MM.1S (cell line): ENCODE measurements at regions not wholly inside any gene's neighbourhood (a gene's known extent, or its start where the extent isn't known, plus 50 kb on each side); places are given as distances from the start of the nearest gene placed in this dataset.

Experiments used
- DNase-seq: peaks from one replicate; pipeline ENCODE4 v3.0.0-alpha.2; 2015
- H2AFZ ChIP-seq: fragments of 300-600 bp; sonication (generic); 2 replicates; pipeline ENCODE4 v1.6.0; 2016; ENCODE audit warnings: antibody characterized with exemption, low read length
- H3F3A ChIP-seq: fragments of 300-600 bp; sonication (generic); 2 replicates; pipeline ENCODE4 v1.6.1; 2016; ENCODE audit warnings: mild to moderate bottlenecking, antibody characterized with exemption, low read length, moderate library complexity, mixed read lengths; ENCODE audit not compliant: insufficient read depth
- H3K27ac ChIP-seq: fragments of 300-600 bp; sonication (generic); 2 replicates; pipeline ENCODE4 v1.5.1; 2016; ENCODE audit warnings: mild to moderate bottlenecking, low read length
- H3K27me3 ChIP-seq: fragments of 300-600 bp; sonication (generic); replicated peaks from 2 replicates; pipeline ENCODE4 v1.6.0; 2016; ENCODE audit warnings: low read length; ENCODE audit not compliant: insufficient read depth
- H3K36me3 ChIP-seq: fragments of 300-600 bp; sonication (generic); replicated peaks from 2 replicates; pipeline ENCODE4 v1.6.1; 2016; ENCODE audit warnings: mild to moderate bottlenecking, low read length, mixed read lengths; ENCODE audit not compliant: insufficient read depth
- H3K4me1 ChIP-seq: fragments of 300-600 bp; sonication (generic); 2 replicates; pipeline ENCODE4 v1.6.1; 2016; ENCODE audit warnings: low read length, mixed read lengths
- H3K4me2 ChIP-seq: fragments of 300-600 bp; sonication (generic); 2 replicates; pipeline ENCODE4 v1.6.0; 2016; ENCODE audit warnings: low read depth, low read length
- H3K4me3 ChIP-seq: fragments of 300-600 bp; sonication (generic); 2 replicates; pipeline ENCODE4 v1.5.1; 2016; ENCODE audit warnings: low read length, mixed read lengths
- H3K79me2 ChIP-seq: fragments of 300-600 bp; sonication (generic); 2 replicates; pipeline ENCODE4 v1.6.1; 2016; ENCODE audit warnings: mixed run types, low read length, mixed read lengths
- H3K9ac ChIP-seq: fragments of 300-600 bp; sonication (generic); 2 replicates; pipeline ENCODE4 v1.6.1; 2016; ENCODE audit warnings: low read length, mixed read lengths
- H3K9me2 ChIP-seq: fragments of 300-600 bp; sonication (generic); replicated peaks from 2 replicates; pipeline ENCODE4 v1.6.1; 2016; ENCODE audit warnings: mild to moderate bottlenecking, low read length, mixed read lengths; ENCODE audit not compliant: insufficient read depth
- H3K9me3 ChIP-seq: fragments of 300-600 bp; sonication (generic); replicated peaks from 2 replicates; pipeline ENCODE4 v1.6.1; 2016; ENCODE audit warnings: mild to moderate bottlenecking, low read length, mixed read lengths; ENCODE audit not compliant: insufficient read depth
- H4K20me1 ChIP-seq: fragments of 300-600 bp; sonication (generic); 2 replicates; pipeline ENCODE4 v1.6.1; 2016; ENCODE audit warnings: mild to moderate bottlenecking, low read length, moderate library complexity, mixed read lengths; ENCODE audit not compliant: insufficient read depth
- EZH2 ChIP-seq: fragments of 300-600 bp; sonication (generic); optimal IDR thresholded peaks from 2 replicates; pipeline ENCODE3; 2017; ENCODE audit warnings: low read depth, mild to moderate bottlenecking, antibody characterized with exemption, low read length, mixed read lengths
- EZH2phosphoT487 ChIP-seq: fragments of 300-600 bp; sonication (generic); IDR thresholded peaks from 2 replicates; pipeline ENCODE4 v1.6.1; 2018; ENCODE audit warnings: antibody characterized with exemption, low read length
- TF ChIP-seq, protein P1 (sequence below): fragments of 300-600 bp; sonication (generic); IDR thresholded peaks from 2 replicates; pipeline ENCODE4 v1.5.1; 2016; ENCODE audit warnings: antibody characterized with exemption, low read length, mixed read lengths

DNA sequence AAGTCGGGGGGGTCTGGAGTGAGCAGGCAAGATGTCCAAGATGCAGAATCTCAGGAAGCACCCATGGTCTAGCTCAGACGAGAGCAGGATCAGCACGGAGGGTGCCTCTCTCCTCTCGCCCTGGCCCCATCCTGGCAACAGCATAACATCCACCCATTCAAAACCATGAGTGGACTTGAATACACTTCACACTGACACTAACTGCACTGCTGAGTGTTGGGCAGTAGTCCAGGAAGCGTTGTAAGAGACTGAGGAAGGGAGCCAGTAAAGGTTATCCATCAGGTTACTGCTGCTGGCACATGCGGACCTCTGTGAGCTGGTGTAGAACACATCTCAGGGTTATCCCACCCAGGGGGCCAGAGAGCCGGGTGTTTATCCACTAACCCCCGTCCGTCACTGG, 131.0 kb upstream of the TOPAZ1 start:
- no peaks in the 10 kb centered on the region for H3K36me3 ChIP-seq
- H3K4me1 ChIP-seq, result peaks cover 3% of the 10 kb centered on the region
- no peaks in the 10 kb centered on the region for H3K9me2 ChIP-seq
- TF ChIP-seq, protein P1, sequence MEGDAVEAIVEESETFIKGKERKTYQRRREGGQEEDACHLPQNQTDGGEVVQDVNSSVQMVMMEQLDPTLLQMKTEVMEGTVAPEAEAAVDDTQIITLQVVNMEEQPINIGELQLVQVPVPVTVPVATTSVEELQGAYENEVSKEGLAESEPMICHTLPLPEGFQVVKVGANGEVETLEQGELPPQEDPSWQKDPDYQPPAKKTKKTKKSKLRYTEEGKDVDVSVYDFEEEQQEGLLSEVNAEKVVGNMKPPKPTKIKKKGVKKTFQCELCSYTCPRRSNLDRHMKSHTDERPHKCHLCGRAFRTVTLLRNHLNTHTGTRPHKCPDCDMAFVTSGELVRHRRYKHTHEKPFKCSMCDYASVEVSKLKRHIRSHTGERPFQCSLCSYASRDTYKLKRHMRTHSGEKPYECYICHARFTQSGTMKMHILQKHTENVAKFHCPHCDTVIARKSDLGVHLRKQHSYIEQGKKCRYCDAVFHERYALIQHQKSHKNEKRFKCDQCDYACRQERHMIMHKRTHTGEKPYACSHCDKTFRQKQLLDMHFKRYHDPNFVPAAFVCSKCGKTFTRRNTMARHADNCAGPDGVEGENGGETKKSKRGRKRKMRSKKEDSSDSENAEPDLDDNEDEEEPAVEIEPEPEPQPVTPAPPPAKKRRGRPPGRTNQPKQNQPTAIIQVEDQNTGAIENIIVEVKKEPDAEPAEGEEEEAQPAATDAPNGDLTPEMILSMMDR, result no peak
- no peak for TF ChIP-seq EZH2phosphoT487
- TF ChIP-seq EZH2, result no peak
- no peak overlapping the region for H3K27ac ChIP-seq
- no peaks in the 10 kb centered on the region for H4K20me1 ChIP-seq
- H2AFZ ChIP-seq, result no peak overlapping the region
- no peaks in the 10 kb centered on the region for H3K79me2 ChIP-seq
- no peak overlapping the region for H3K4me2 ChIP-seq
- H3F3A ChIP-seq, result no peaks in the 10 kb centered on the region
- H3K9ac ChIP-seq, result no peak overlapping the region
- H3K4me3 ChIP-seq, result no peak overlapping the region
- no peaks in the 10 kb centered on the region for H3K27me3 ChIP-seq
- no peak for DNase-seq
- H3K9me3 ChIP-seq, result no peaks in the 10 kb centered on the region

DNA sequence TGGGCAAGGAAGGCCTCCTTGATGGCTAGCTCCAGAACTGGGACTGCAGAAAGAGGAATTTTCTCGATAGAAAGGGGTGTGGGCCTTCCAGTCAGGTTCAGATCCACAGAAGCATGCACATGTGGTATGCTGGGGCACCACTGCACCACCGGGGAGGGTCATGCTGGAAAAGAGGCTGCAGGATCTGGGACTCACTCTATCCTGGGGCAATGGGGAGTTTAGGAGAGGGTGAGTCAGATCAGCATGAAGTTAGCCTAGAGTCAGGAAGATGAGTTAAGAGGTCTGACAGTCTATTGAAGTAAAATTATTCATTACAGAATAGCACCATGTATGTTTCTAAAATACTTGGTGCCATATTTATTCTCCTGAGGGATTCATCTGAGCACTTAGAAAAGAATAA, 130.2 kb upstream of the TOPAZ1 start:
- no peak overlapping the region for H3K27ac ChIP-seq
- no peaks in the 10 kb centered on the region for H3K36me3 ChIP-seq
- no peaks in the 10 kb centered on the region for H4K20me1 ChIP-seq
- TF ChIP-seq EZH2, result no peak
- H3F3A ChIP-seq, result no peaks in the 10 kb centered on the region
- no peaks in the 10 kb centered on the region for H3K27me3 ChIP-seq
- H3K4me3 ChIP-seq, result no peak overlapping the region
- no peaks in the 10 kb centered on the region for H3K9me2 ChIP-seq
- no peak for DNase-seq
- H3K79me2 ChIP-seq, result no peaks in the 10 kb centered on the region
- no peaks in the 10 kb centered on the region for H3K4me1 ChIP-seq
- no peaks in the 10 kb centered on the region for H3K9me3 ChIP-seq
- no peak overlapping the region for H3K9ac ChIP-seq
- H3K4me2 ChIP-seq, result no peak overlapping the region
- no peak overlapping the region for H2AFZ ChIP-seq

DNA sequence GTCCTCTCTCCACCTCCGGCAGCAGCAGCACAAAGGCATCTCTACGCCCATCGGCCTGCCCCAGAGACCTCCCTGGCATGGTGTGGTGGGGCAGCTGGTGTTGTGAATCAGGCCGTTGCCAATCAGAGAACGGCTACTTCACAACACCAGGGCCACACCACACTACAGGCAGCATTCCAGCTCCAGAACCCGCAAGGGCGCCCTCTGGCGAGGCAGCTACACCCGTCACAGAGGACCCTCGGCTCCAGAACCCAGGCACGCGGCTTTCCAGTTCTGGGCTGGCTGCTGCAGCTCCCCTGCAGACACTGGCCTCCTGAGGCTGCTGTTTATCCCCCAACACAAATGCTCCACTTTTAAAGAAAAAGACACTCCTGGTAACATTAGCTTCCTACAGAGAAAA, 127.5 kb upstream of the TOPAZ1 start:
- Histone ChIP-seq H4K20me1 (no peaks in the 10 kb centered on the region), H3K79me2 (no peaks in the 10 kb centered on the region), H3K27me3 (no peaks in the 10 kb centered on the region), H3F3A (no peaks in the 10 kb centered on the region), H3K36me3 (no peaks in the 10 kb centered on the region), H3K4me3 (no peak overlapping the region), H2AFZ (no peak overlapping the region), H3K4me1 (no peaks in the 10 kb centered on the region), H3K9me3 (no peaks in the 10 kb centered on the region), H3K9ac (no peak overlapping the region), H3K9me2 (no peaks in the 10 kb centered on the region), H3K4me2 (no peak overlapping the region), H3K27ac (no peak overlapping the region)
- no peak for DNase-seq
- TF ChIP-seq EZH2phosphoT487 (no peak), EZH2 (no peak)
- TF ChIP-seq, protein P1, result no peak

DNA sequence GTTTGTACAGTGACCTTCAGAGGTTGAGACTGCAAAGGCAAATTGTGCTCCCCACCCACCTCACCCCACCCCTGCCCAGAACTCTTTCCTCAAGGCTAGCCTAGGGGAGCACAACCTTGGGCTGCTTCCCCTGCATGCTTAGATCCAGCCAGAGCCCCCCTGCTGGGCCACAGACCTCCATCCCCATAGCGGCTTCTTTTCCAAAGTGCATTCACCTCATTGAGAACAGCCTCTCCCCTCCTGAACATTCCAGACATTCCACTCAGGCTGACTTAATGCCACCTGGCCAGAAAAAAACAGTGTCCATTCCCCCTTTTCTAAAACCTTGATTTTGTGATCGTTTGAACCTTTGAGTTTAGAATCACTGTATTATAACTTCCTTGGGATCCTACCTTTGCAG, 124.4 kb upstream of the TOPAZ1 start:
- Histone ChIP-seq H3K9me2 (no peaks in the 10 kb centered on the region), H3K4me2 (no peak overlapping the region), H3K9me3 (no peaks in the 10 kb centered on the region), H4K20me1 (no peaks in the 10 kb centered on the region), H3K4me1 (no peaks in the 10 kb centered on the region), H3K9ac (no peak overlapping the region), H3K4me3 (no peak overlapping the region), H3K27me3 (no peaks in the 10 kb centered on the region), H3K27ac (no peak overlapping the region), H3K79me2 (no peaks in the 10 kb centered on the region), H3F3A (no peaks in the 10 kb centered on the region), H3K36me3 (no peaks in the 10 kb centered on the region), H2AFZ (no peak overlapping the region)
- TF ChIP-seq EZH2 (no peak), EZH2phosphoT487 (no peak)
- TF ChIP-seq, protein P1, result no peak
- DNase-seq, result no peak
